ENCODE measurements at regions not wholly inside any gene's neighbourhood (a gene's known extent, or its start where the extent isn't known, plus 50 kb on each side); places are given as distances from the start of the nearest gene placed in this dataset.

- no peak overlapping the region for H3K27ac ChIP-seq
Observed at GRCh38 chr11:109604481-109605400, 182.8 kb downstream of the C11orf87 start.

GRCh38 chr11:109606256-109606655 lies 184.3 kb downstream of the C11orf87 start:
- no peak overlapping the region for H3K27ac ChIP-seq
- TF ChIP-seq ZFX (IDR thresholded peaks at IDR 0.05) (no peak), CTCF (conservative IDR thresholded peaks at IDR 0.05) (no peak)

More at GRCh38 chr11:109604481-109605400, 182.8 kb downstream of the C11orf87 start:
- TF ChIP-seq ZFX (IDR thresholded peaks at IDR 0.05) (no peak), CTCF (conservative IDR thresholded peaks at IDR 0.05) (no peak)

DNA sequence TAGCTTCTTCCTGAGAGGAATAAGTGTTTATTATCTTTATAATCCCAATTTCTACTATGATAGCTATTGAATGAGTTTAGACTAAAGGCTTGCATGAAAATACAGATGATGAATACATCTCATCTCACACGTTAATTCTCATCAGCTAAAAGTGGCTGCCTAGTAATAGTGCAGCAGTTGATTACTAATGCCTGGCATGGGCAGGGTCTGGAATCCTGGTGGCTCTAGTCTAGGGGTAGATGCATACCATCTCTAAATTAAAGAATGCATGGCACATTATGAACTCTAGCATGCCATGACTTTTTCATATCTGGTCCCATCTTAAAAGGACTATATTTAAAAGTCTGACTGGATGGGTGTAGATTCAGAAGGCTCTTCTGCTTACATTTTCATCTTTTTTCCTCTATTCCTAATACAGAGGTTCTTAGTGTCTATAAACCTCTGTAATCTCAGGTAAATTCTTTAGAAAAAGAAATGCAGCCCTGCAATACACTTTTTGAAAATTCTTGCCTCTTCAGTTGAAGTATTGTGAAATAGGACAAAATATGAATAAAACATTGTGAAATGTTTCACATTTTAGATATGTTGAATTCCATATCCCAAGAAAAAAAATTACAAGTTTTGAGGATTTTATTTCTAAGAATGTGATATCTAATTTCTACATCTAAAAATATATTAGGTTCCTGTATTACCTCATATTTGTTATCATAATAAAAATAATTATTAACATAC lies 187.6 kb downstream of the C11orf87 start:
- TF ChIP-seq ZFX (IDR thresholded peaks at IDR 0.05) (no peak), CTCF (conservative IDR thresholded peaks at IDR 0.05) (no peak)
- H3K27ac ChIP-seq: no peak overlapping the region

DNA sequence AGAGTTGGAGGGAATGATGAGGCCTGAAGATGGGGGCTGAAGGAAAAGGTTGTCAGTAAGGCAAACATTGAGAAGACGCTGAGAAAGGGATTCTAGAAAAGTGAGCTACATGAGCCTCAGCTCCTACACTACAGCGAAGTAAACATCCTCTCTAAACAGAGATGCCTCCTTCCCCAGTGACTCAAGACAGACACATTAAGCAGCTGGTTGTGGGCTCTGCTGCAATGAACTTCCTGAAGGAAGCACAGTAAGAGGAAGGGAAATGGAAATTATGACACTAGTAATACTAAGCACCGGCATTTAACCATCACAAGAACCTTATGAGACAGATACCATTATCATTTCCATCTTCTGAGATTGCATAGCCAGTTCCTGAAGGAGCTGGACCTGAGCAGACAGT lies 190.5 kb downstream of the C11orf87 start:
- H3K27ac ChIP-seq: no peak overlapping the region
- TF ChIP-seq CTCF (conservative IDR thresholded peaks at IDR 0.05): no peak
- TF ChIP-seq ZFX (IDR thresholded peaks at IDR 0.05): no peak

DNA sequence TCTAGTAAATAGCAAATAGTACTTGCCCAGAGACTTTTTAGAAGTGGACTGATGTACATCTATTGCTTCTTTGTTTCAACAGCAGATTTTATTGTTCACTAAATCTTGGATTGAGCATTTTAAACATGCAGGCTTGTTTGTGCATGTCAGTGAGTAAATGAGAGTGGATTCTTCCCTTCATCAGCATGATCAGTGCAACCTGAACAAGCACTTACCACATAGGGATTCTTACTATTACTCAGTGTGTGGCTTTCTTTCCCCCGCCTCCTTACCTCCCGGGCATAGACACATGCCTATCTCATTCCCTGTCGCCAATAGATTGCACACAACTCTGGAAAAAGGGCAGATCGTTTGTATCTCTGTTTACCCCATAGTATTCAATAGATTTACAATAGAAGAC lies 197.5 kb downstream of the C11orf87 start:
- TF ChIP-seq ZFX (IDR thresholded peaks at IDR 0.05) (no peak), CTCF (conservative IDR thresholded peaks at IDR 0.05) (no peak)
- no peak overlapping the region for H3K27ac ChIP-seq

DNA sequence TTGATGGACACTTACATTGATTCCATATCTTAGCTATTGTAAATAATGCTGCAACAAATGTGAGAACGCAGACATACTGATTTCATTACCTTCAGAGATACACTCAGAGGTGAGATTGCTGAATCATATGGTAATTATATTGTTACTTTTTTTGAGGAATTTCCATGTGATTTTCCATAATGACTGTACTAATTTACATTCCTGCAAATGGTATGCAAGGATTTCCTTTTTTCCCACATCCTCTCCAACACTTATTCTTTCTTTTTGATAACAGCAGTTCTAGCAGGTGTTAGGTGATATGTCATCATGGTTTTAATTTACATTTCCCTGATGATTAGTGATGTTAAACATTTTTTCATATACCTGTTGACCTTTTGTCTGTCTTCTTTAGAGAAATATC lies 207.7 kb downstream of the C11orf87 start:
- no peak overlapping the region for H3K27ac ChIP-seq
- no peak for TF ChIP-seq CTCF (conservative IDR thresholded peaks at IDR 0.05)
- no peak for TF ChIP-seq ZFX (IDR thresholded peaks at IDR 0.05)

GRCh38 chr11:109641549-109641948 lies 219.6 kb downstream of the C11orf87 start:
- TF ChIP-seq CTCF (conservative IDR thresholded peaks at IDR 0.05): peak; percentile 21
- no peak for TF ChIP-seq ZFX (IDR thresholded peaks at IDR 0.05)
- no peak overlapping the region for H3K27ac ChIP-seq

Measured in C4-2B (cell line).